Panc1 (cell line): ENCODE measurements at regions not wholly inside any gene's neighbourhood (a gene's known extent, or its start where the extent isn't known, plus 50 kb on each side); places are given as distances from the start of the nearest gene placed in this dataset.

ENCODE experiments used
- ATAC-seq: fragments of 200-7000 bp; cut with Tn5 transposase; 2 replicates; pipeline ENCODE4 v1.9.1; 2020; ENCODE audit warnings: mild to moderate bottlenecking, moderate library complexity
- BruUV-seq: library from RNA; stranded (reverse); fragments of 400-500 nt; replicated peaks from 2 replicates; lab custom pipeline; 2021; lab: Mats Ljungman, UMichigan
- CTCF ChIA-PET: fragments of 300-600 bp; sonication (Branson Sonifier 250); formaldehyde crosslinking; loops from one replicate; lab custom pipeline; 2022; ENCODE audit warnings: antibody characterized with exemption; lab: Charles Lee
- POLR2A ChIA-PET: fragments of 300-600 bp; sonication (Branson Sonifier 250); formaldehyde crosslinking; loops from one replicate; lab custom pipeline; 2022; ENCODE audit warnings: antibody characterized with exemption; lab: Charles Lee
- DNase-seq: peaks from one replicate; pipeline ENCODE4 v3.0.0-alpha.2; 2010; ENCODE audit warnings: low read depth, low spot score
- H3K27ac ChIP-seq: 2 replicates; pipeline ENCODE4 v1.5.1; 2011; ENCODE audit warnings: mild to moderate bottlenecking, low read length, inconsistent platforms
- H3K27me3 ChIP-seq: fragments of 200-500 bp; sonication (Bioruptor generic); 2 replicates; pipeline ENCODE4 v1.6.0; 2014; ENCODE audit warnings: low read length, inconsistent platforms; ENCODE audit not compliant: control insufficient read depth, insufficient read depth
- H3K36me3 ChIP-seq: fragments of 200-500 bp; sonication (Bioruptor generic); 2 replicates; pipeline ENCODE4 v1.5.1; 2014; ENCODE audit warnings: inconsistent platforms, mild to moderate bottlenecking, low read length, moderate library complexity; ENCODE audit not compliant: control insufficient read depth, insufficient read depth
- H3K4me1 ChIP-seq: 2 replicates; pipeline ENCODE4 v1.5.1; 2011; ENCODE audit warnings: inconsistent platforms, mild to moderate bottlenecking, low read length, moderate library complexity; ENCODE audit not compliant: control insufficient read depth, insufficient read depth
- H3K4me3 ChIP-seq, 2 experiments: 2 replicates each; pipeline ENCODE4 v1.5.1; 2011 to 2012; ENCODE audit warnings: low read depth in 2 of 2, low read length in 2 of 2, mild to moderate bottlenecking in 2 of 2, inconsistent platforms in 1 of 2, moderate library complexity in 1 of 2
- H3K9me3 ChIP-seq: fragments of 200-500 bp; sonication (Bioruptor generic); 2 replicates; pipeline ENCODE4 v1.5.1; 2014; ENCODE audit warnings: low read depth, mild to moderate bottlenecking, inconsistent platforms, low read length, moderate library complexity; ENCODE audit not compliant: control insufficient read depth, insufficient read depth
- POLR2AphosphoS5 ChIP-seq: IDR thresholded peaks from 2 replicates; pipeline ENCODE4 v1.6.1; 2012; ENCODE audit warnings: mild to moderate bottlenecking, low read depth, low read length, moderate library complexity
- REST ChIP-seq, 2 experiments: IDR thresholded peaks; 2 replicates each; pipeline ENCODE4 v1.6.1; 2011 to 2012; ENCODE audit warnings: low read depth in 2 of 2, control low read depth in 1 of 2, low read length in 1 of 2, mild to moderate bottlenecking in 1 of 2, moderate library complexity in 1 of 2; ENCODE audit not compliant: insufficient read depth in 1 of 2
- SIN3A ChIP-seq: IDR thresholded peaks from 2 replicates; pipeline ENCODE4 v1.6.1; 2012; ENCODE audit warnings: low read depth, mild to moderate bottlenecking, low read length, moderate library complexity, borderline replicate concordance; ENCODE audit not compliant: insufficient read depth
- TCF7L2 ChIP-seq: IDR thresholded peaks from 2 replicates; pipeline ENCODE4 v1.6.1; 2011; ENCODE audit warnings: mild to moderate bottlenecking, low read depth, low read length, inconsistent platforms
- in situ Hi-C: cut with HindIII; loops from 2 replicates; pipeline ENCODE4 v1.10.0; 2016; ENCODE audit warnings: low sequenced_read_pairs, low pct_unique_long_range_greater_than_20kb
- intact Hi-C: fragments of 100-400 bp; cut with micrococcal nuclease; formaldehyde crosslinking; loops from one replicate; pipeline ENCODE4 v1.10.0; 2022; ENCODE audit not compliant: unreplicated experiment
- TF ChIP-seq, protein P1 (sequence below): fragments of 450-650 bp; IDR thresholded peaks from 2 replicates; pipeline ENCODE4 v1.5.1; 2017; ENCODE audit warnings: mild to moderate bottlenecking

DNA sequence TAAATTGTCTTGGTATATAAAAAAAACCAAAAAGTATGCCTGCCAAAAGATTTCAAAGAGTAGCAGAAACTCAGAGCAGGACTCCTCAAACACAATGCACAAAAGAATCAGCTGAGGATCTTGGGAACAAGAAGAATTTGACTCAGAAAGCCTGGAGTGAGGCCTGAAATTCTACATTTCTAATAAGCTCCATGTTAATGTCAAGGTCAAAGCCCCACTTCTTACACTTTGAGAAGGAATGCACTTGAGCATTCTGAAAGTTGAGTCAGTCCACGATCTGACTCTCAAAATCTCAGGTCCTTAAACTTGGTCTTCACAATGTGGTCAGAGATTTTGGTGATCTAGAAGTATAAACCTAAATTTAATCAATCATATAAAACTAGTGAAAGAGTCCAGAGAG, 910.0 kb upstream of the GBE1 start:
- in situ Hi-C loops, result no loop called here
- CTCF ChIA-PET, result no interaction called here

DNA sequence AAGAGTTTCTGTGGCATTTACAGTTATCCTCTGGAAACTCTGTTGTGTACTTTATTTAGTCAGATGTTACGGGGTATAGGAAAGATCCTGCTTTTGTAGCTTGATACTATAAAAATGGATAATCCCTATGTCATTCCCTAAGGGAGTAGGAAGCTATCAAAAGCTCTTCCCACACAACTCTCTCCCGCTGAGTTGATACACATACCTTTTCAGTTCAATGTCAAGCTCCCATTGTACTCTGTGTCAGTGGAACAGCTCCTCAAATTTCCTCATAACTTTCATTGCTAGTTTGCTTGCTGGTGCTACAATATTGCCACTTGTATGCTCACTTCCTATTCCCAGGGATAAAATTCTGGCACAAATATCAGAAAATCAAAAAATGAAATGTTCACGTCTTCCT, 893.3 kb upstream of the GBE1 start:
- BruUV-seq, result no TSS peak
- TF ChIP-seq TCF7L2 (no peak), SIN3A (no peak), POLR2AphosphoS5 (no peak), REST (IDR thresholded peaks at IDR 0.05; ENCODE audit: insufficient read depth in 1 of 2, low read depth in 2 of 2, low read length in 1 of 2) (no peak)
- TF ChIP-seq, protein P1, sequence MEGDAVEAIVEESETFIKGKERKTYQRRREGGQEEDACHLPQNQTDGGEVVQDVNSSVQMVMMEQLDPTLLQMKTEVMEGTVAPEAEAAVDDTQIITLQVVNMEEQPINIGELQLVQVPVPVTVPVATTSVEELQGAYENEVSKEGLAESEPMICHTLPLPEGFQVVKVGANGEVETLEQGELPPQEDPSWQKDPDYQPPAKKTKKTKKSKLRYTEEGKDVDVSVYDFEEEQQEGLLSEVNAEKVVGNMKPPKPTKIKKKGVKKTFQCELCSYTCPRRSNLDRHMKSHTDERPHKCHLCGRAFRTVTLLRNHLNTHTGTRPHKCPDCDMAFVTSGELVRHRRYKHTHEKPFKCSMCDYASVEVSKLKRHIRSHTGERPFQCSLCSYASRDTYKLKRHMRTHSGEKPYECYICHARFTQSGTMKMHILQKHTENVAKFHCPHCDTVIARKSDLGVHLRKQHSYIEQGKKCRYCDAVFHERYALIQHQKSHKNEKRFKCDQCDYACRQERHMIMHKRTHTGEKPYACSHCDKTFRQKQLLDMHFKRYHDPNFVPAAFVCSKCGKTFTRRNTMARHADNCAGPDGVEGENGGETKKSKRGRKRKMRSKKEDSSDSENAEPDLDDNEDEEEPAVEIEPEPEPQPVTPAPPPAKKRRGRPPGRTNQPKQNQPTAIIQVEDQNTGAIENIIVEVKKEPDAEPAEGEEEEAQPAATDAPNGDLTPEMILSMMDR, result no peak
- Histone ChIP-seq H3K4me1 (no peaks in the 10 kb centered on the region), H3K27ac (no peak overlapping the region), H3K9me3 (no peaks in the 10 kb centered on the region), H3K27me3 (no peaks in the 10 kb centered on the region), H3K4me3 (no peak overlapping the region), H3K36me3 (no peaks in the 10 kb centered on the region)
- ATAC-seq (no peak), DNase-seq (no peak)
- POLR2A ChIA-PET, result no interaction called here
- in situ Hi-C loops, result no loop called here
- CTCF ChIA-PET, result no interaction called here
- intact Hi-C loops, result no loop called here

More for the DNA sequence above, 910.0 kb upstream of the GBE1 start:
- ATAC-seq (no peak), DNase-seq (no peak)
- POLR2A ChIA-PET, result interaction anchor here (0.5 kb wide), 1 partner anchor 1179 kb away, joined by 3 read pairs; no protein-coding TSS in a partner anchor
- H3K27me3 ChIP-seq, result no peaks in the 10 kb centered on the region
- TF ChIP-seq TCF7L2, result no peak
- TF ChIP-seq POLR2AphosphoS5, result no peak
- TF ChIP-seq, protein P1, result no peak
- TF ChIP-seq REST (IDR thresholded peaks at IDR 0.05; ENCODE audit: insufficient read depth in 1 of 2, low read depth in 2 of 2, low read length in 1 of 2), result no peak
- TF ChIP-seq SIN3A, result no peak
- no peak overlapping the region for H3K4me3 ChIP-seq
- intact Hi-C loops, result no loop called here
- H3K9me3 ChIP-seq, result no peaks in the 10 kb centered on the region
- H3K36me3 ChIP-seq, result no peaks in the 10 kb centered on the region
- no peaks in the 10 kb centered on the region for H3K4me1 ChIP-seq
- BruUV-seq, result no TSS peak
- no peak overlapping the region for H3K27ac ChIP-seq
